ENCODE measurements at regions not wholly inside any gene's neighbourhood (a gene's known extent, or its start where the extent isn't known, plus 50 kb on each side); places are given as distances from the start of the nearest gene placed in this dataset.
A peak's percentile ranks its signal among the peaks of the same experiment; 100 is the strongest.

DNA sequence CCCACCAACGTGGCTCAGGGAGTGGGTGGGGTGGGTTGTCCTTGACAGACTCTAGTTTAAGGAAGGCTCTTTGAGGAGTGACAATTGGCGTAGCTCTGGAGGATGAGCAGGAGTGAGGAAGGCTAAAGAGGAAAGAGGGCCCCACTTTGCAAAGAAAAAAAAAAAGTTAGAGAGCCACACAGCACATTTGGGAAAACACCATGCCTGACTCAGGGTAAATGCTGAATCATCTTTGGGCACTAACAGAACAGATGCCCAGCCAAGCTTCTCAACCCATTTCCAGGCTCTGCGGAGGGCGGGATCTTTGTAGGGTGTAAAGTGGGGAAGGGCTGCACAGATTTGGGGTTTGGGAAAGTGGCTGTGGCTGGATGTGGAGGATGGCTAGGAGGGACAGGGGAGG lies 179.1 kb upstream of the RGMA start:
- no peak for DNase-seq (ENCODE audit: low spot score)

DNA sequence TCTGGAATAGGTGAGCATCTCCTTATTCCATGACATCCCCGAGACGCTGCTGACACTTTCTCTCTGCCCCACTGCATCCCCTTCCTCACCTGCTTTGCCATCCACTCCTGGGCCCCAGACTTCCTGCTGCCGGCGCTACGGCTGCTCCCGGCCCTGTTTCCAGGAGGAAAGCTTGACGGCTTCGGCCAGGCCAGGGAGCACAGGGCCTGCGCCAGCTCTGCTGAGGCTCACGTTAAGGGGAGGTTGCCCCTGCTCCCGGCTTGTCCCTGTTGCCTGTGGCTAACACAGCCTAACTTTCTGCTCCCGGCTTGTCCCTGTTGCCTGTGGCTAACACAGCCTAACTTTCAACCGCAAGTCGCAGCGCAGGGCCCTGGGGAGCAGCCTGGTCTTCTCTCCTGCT lies 177.3 kb upstream of the RGMA start:
- no peak for DNase-seq (ENCODE audit: low spot score)

DNA sequence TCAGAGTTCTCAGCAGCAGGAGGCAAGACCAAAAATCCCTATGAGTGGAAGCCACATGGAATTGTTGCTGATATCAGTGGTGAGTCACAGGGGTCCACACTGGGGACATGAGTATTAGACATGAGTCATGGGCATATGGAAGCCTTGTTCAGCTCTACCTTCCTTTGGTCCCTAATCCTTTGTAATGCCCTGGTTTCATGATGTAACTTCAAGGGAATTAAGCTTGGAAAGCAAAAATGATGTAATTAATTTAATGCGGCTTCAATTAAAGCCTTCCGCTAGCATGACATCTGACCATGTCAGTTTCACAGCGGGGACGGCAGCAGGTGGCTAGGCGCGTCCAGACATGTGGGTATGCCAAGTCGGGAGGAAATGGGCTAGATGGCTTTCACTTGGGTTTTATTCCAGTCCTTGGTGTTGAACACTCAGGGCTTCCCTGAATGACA lies 176.1 kb upstream of the RGMA start:
- peak; percentile 68 for DNase-seq (ENCODE audit: low spot score)

DNA sequence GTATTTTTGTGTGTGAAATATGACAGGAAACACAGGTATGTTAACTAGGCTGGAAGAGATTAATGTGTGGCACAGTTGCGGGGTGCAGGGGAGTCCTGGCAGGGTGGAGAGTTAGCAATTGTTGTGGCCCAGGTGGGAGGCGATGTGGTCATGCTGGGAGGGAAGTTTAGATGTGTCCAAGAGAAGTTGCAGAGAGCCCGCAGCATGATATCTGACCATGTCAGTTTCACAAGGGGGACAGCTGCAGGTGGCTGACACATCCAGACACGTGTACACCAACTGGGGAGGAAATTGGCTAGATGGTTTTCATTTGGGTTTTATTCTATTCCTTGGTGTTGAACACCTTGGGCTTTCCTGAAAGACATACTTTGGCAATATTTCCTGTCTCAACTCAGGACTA lies 172.8 kb upstream of the RGMA start:
- no peak for DNase-seq (ENCODE audit: low spot score)

DNA sequence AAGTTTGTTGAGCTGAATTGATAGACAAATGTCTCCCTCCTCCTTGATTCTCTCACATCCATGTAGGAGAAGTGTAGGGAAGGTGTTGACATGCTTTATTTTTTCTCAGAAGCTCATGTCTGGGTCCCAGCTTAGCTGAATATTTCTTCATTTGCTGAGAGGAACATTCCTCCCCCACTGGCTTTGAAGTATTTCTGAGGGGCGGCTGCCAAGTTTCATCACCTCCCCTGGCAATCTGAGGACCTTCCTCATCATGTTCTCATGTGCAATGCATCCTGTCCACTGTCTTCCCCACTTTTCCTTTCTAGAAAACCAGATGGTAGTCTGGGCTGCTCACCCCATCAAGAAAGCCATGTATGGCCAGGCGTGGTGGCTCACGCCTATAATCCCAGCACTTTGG lies 168.9 kb upstream of the RGMA start:
- no peak for DNase-seq (ENCODE audit: low spot score)

DNA sequence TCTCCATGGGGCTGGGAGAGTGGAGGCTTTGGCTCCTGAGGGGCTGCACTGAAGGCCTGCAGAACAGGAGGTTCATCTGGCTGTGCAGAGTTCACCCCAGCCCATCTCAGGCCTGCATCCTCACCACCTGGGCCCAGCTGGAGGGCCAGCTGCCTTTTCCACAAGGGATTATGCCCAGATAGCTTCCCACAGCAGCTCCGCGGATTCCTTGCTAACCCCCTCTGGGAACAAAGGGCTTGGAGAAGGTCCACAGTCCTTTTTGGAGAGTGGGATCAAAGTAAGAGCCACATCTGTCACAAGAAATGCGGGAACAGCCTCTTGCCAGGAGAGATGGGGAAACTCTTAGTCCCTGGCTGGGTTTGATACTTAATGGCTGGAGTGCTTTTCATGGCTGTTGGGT lies 164.7 kb upstream of the RGMA start:
- no peak for DNase-seq (ENCODE audit: low spot score)

DNA sequence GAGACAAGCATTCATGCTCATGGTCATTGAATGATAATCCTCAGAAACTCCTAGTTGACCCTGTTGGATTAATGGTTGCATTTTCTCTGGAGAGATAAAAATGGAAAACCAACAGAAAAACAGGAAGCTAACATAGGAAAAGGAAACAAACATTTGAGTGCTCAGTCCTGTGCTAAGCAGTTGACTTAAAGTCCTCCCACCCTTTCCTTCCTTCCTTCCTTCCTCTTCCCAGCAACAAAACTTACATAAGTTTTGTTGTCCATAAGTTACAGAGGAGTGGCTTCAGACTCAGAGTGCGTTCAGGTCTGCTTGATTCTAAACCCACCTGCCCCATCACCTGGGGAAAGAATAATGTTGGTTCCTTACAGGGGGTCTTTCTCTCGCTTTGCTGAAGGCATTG lies 163.8 kb upstream of the RGMA start:
- no peak for DNase-seq (ENCODE audit: low spot score)

DNA sequence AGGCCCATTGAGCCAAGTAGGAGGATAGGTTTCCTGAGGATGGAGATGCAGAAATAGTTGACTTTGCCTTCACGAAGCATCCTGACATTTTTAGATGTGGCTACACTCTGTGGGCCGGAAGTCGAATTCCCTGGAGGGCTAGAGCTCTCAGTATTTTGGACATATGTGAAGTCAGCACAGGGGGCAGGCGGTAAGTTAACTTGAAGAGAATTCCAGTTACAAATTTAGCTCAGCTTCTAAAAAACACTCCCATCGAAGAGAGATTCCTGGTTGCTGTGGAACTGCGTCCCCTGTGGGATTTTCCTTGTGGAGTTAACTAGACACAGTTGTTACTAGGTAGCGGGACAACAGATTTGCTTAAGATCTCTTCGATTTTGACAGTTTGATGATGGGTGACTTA lies 161.9 kb upstream of the RGMA start:
- no peak for DNase-seq (ENCODE audit: low spot score)

DNA sequence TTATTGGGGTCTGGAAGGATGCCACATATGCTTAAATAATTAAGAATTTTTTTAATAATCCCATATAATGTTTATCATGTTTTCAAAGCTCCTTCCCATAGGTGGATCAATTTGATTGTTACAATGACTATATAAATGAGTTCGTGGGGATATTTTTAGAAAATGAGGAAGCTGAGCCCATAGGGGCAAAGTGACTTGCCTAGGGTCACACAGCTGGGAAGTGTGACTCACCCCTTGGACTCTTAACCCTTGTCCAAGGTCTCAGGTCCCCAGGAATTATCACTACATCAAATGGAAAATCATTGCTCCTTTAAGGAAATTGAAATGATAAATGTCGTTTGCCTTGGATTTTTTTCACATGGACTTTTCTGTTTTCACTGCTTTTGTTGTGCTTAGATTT lies 161.2 kb upstream of the RGMA start:
- no peak for DNase-seq (ENCODE audit: low spot score)

DNA sequence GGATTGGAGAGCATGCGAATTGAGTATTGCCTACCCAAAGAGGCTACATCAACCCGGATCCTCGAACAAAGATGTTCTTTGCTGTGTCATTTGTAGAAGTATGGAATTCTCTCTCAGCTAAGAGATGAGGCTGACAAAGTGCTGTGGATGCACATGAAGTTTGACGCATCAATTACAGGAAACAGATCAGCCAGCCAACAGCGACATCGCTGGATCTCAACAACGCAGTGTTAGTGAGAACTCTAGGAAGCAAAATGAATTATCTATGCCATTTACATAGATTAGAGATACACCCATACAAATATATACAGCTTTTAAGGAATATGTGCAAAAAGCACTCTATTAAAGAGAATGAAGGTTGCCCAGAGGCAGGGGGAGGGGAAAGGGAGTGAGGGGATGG lies 160.6 kb upstream of the RGMA start:
- DNase-seq (ENCODE audit: low spot score): no peak

DNA sequence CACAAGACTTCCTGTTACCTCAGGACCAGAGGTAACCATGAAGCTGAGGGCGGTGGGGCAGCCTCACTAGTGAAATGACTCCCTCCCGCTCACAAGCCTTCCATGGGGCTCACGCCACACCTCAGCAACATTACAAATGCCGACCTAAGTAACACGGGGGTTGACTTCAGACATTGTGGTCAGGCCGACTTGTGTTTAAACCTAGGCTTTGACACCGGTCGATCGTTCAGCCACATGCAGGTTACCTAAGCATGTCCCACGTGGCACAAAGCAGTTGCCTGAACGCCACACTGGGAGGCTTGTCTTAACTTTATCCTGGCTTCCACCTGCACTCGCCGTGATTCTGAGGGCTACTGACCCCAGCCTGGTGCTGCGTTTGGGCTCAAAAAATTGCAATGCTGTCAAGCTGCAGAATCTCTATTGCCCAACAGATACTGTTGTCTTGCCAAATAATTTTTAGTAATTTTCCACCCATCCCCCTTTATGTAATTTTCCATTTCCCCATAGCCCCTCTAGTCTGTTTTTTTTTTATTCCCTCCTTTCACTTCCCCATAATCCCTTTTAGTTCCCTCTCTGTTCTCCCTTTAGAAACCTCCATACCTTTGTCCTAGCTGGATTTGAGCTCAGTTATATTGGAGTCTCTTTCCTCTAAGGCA lies 158.6 kb upstream of the RGMA start:
- DNase-seq (ENCODE audit: low spot score): no peak

DNA sequence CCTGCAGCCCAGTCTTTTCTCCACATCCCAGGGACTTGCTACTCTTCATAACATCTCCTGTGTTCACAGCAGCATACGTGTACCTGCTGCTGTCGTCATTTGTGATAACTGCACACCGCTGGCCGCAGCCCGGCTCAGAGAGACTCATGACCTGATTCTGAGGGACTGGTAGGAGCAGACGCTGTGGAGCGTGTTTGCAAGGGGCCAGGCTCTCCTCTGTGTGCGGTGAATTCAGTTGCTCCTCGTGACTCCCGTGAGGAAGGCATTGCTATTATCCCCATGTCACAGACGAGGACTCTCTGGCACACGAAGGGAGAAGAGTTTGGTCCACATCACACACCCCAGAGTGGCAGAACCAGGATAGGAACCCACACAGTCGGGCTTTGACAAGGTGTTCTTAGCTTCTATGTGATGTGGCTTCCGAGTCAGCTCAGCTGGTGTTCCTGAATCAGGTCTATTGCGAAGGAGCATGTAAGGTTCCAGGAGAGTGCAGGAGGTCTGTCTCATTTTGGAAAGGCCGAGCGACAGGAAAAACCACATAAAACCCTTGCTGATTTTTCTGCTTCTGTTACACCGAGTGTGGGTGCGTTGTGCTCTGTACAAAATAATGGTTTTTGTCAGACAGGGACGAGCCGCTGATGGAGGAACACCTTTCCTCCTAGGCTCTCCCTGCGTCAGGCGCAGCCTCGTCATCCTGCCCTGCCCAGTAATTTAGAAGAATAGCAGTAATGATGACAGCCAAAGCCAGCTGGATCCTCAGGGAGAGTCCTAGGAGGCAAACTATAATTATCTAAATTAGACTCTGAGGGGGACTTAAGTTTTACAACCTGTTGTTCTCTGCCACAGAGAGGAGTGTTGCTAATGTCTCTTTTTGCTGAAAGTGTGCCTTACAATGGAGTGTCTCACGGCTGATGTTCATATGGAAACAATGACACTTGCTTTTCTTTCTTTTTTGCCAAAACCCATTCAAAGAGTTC lies 157.5 kb upstream of the RGMA start:
- DNase-seq (ENCODE audit: low spot score): no peak

DNA sequence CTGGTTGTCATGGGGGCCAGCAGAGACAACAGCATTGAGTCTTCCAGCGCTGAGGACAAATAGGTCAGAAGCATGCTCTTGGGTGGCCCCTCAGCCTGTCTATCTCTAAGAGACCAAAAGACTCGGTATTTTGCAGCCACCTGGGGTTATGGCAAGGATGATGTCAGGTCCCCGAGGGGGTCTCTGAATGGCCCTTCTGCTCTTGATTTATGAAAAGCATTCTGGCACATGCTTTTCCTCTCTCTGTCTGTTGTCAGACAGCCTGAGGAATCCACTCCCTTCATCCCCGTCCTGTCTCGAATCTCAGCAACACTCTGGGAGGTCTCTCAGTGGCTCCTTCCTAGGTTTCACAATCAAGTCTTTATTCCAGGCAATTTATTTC lies 156.6 kb upstream of the RGMA start:
- no peak for DNase-seq (ENCODE audit: low spot score)

DNA sequence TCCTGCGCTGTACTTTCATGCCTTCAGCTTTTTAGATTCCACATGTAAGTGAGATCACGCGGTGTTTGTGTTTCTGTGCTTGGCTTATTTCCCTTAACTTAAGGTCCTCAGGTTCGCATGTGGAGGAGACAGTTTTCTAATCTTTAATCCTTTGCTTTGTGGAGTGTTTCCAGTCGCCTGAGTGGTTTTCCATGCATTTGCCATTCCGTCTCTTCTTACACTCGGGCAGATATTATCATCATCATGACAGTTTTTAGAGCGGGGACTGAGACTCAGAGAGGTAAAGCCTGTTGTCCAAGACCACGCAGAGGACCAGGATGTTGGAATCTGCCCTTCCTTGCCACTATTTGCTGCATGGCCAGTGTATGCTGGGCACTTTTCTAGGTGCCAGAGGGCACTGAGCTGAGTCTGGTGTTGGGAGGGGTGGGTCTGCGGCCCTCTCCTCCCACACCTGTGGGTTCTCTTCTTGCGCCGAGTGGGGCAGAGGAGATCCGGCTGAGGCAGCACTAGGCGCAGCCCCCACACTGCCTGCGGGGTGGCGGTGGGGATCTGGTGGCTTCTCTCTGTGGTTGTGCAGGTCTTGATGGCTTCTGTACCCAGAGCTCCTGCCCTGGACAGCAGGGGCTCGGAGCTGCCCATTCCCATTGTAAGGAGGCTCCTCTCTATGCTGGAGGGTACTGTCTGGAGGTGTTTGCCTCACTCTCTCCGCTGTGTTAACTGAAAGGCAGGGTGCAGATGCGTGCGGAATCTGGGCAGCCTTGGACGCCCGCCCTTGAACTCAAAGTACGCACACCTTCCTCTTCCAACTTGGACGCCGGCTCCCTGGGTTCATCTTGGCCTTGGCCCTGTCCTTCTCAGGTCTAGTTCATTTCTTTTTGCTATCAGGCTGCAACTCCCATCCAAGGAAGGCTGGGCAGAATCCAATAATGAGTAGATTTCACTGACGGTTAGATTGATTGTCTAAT lies 156.0 kb upstream of the RGMA start:
- no peak for DNase-seq (ENCODE audit: low spot score)

DNA sequence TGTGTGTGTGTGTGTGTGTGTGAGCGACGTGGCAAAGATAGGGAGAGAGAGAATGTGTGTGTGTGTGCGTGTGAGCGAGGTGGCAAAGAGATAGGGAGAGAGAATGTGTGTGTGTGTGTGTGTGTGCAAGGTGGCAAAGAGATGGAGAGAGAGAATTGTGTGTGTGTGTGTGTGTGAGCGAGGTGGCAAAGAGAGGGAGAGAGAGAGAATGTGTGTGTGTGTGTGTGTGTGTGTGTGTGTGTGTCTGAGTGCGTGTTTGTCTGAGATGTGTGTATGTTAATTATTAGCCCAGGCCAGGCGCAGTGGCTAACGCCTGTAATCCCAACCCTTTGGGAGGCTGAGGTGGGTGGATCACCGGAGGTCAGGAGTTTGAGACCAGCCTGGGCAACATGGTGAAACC lies 154.6 kb upstream of the RGMA start:
- DNase-seq (ENCODE audit: low spot score): no peak

DNA sequence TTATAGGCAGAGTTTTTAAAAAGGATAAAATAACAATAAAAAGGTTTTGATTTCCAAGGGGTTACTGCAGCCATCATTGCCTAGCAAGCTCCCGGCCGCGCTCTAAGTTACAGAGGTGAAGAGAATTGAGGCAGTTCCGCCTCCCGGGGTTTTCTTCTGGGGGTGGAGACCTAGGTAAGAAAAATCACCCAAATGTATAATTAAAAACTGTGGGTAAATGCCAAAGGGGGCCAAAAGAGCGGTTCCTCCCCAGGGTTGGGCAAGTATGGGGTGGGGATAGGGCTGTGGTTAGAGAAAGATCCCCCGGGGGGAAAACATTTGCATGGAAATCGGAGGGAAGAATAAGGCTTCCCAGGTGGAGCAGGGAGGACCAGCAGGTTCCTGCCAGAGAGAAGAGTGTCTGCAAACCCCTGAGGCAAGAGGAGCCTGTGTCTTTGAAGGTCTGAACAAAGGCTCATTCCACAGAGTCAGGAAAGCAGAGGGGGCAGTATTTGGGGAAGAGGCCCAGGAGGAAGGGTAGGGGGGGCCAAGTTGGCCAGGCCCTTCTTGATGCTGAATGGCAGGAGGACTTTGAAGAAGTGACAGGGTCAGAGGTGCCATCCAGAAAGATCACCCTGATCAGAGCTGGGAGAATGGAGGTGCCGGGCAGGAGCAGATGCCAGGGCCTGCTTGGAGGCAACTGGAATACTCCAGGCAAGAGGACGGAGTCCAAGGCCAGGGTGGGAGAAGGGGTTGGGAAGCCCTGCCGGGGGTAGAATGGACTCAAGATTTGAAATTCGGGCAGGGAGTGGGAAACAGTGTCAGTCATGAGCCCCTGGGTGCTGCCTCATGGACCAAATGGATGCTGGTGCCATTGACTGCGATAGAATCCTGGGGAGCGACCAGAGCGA lies 152.9 kb upstream of the RGMA start:
- DNase-seq (ENCODE audit: low spot score): no peak

DNA sequence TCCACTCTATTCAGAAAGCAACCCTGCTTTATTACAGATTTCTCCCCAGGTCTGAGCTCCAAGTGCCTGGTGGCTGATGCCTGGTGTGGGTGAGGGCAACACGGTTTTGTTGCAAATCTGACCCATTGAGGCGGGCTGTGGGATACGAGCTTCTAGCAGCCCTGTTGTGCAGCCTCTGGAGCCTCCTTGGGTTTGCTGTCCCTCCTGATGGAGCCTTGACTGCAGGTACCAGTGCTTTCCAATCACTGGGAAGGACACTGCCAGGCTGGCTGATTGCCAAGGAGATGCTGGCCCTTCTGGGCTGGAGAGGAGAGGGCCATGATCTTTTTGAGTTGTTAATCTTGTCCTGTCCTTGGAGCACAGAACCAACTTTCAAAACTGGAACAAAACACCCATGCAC lies 151.0 kb upstream of the RGMA start:
- DNase-seq (ENCODE audit: low spot score): no peak

DNA sequence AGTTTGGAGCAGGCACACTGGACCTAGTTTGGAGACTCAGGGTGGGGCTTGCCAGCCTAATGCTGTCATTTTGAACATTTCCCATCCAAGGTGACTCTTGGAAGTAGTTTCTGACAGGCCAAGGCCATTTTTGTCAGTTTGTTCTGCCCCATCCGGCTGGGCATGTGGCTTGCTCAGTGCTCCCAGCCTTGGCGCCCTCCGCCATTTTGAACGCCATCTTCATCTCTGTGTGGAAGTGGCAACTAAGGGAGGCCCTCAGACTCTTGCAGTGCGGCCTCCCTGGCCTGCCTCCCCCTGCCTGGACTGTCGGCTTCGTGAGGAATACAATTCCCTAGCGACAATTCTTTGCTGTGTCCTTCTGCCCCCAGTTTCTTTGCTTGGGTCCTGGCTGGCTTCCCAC lies 150.6 kb upstream of the RGMA start:
- no peak for DNase-seq (ENCODE audit: low spot score)

DNA sequence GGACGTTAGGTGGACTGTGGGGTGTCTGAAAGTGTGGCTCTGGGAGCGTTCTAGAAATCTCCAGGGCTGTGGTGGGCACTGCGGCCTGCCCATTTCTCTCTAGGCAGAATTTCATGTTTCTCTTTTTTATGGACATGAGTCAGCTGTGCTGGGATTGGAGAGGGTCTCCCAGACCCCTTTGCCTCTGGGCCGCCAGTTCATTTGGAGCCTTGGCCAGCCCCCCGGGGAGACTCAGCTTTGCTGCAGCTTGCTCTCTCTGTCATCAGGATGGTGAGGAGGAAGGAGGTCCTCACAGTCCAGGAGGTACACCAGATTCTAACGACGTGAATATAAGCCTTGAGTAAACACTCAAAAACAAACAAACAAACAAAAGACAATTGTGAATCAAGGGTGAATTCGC lies 149.6 kb upstream of the RGMA start:
- DNase-seq (ENCODE audit: low spot score): no peak

DNA sequence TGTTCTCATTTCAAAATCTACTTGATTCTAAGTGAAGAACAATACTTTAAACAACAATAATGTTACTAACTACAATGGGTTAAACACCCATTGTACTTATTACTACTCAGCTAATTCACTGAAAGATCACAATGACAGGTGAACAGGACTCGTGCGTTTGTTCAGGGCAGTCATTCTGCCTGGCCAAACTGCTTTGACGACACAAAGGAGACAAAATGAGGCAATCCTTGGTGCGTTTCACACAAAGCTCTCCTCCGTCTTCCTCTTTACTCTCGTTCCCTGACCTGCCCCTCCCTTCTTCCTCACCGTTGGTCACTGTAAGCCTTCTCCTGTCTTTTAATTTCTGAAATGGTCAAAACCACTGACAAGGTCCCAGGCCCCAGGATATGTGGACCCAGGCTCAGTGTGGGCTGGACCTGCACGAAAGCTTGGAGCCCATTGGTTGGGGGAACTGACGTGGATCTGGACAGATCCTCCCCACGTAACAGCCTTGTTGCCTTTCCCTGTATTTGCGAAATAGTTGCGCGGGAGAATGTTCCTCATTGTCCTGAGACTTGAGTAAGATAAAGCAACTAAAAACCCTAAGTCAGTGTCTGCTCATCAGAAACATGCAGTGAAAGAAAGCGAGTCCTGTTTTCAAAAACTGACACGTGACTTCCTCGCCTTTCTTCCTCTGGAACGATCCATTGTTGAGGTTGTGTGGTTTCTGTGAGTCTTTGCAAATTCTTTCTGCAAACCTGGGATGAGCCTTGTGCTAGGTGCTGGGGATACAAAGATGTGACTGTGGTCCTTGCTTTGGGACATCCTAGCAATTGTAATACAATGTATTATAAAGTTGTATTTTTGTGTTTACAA lies 147.1 kb upstream of the RGMA start:
- DNase-seq (ENCODE audit: low spot score): no peak

Measured in SW480 (cell line).